ENCODE measurements at regions not wholly inside any gene's neighbourhood (a gene's known extent, or its start where the extent isn't known, plus 50 kb on each side); places are given as distances from the start of the nearest gene placed in this dataset.

- no peak for TF ChIP-seq CTCF (IDR thresholded peaks at IDR 0.05 in 4 of 5, conservative IDR thresholded peaks at IDR 0.05 in 1 of 5)
- TF ChIP-seq POLR2A (IDR thresholded peaks at IDR 0.05) = no peak
These were observed 119.2 kb downstream of the LRIG2 start for GRCh38 chr1:113192242-113192641.
